AG10803 (cell line): ENCODE measurements at regions not wholly inside any gene's neighbourhood (a gene's known extent, or its start where the extent isn't known, plus 50 kb on each side); places are given as distances from the start of the nearest gene placed in this dataset.
"Not testable (repeated sequence)": the region's sequence is repeated elsewhere in the genome, so short reads cannot be mapped to it uniquely, and the experiment has no call there.

ENCODE experiments used
- DNase-seq: peaks from one replicate; pipeline ENCODE4 v3.0.0; 2010; ENCODE audit warnings: low read depth
- H3K4me3 ChIP-seq: 2 replicates; pipeline ENCODE4 v1.5.1; 2011; ENCODE audit warnings: mild to moderate bottlenecking, low read length, control low read depth
- CTCF ChIP-seq: conservative IDR thresholded peaks from 2 replicates; pipeline ENCODE4 v1.5.1; 2011; ENCODE audit warnings: mild to moderate bottlenecking, low read length, control low read depth, inconsistent platforms

DNA sequence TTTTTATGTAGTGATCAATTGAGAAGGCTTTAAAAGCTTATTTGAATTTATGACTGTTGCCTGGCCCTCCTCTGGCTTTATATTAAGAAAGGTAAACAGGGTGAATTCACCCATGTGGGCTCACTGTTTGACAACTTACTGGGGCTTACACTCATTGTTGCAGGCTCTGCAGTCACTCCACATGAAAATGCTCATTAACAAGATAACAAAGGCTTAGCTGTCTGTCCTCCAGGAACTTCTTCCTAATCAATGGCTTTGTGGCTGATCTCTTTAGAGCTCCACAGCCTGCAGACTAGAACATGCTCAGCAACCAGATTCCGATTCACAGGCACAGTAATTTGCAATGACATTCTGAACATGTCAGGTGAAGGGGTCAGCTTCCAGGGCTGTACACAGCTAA is 323.2 kb upstream of the MAN1A1 start:
- DNase-seq, result no peak

DNA sequence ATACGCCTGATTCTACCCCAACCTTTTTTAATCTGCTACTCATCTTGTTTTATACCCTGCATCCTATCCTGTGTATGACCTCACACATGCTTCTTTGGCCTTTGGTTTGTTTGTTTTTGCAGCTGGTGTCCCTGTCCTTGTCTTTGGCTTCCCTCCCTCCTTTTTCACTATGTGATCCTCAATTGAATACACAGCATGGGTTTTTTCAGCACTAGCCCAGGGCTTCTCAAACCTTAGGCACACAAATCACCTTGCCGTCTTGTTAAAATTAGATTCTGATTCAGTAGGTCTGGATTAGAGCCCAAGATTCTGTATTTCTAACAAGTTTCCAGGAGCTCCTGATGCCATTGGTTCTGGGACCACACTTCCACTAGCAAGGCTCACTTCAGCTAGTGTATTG is 321.5 kb upstream of the MAN1A1 start:
- DNase-seq, result no peak
- TF ChIP-seq CTCF, result no peak
- H3K4me3 ChIP-seq, result no peak overlapping the region

More for the DNA sequence above, 323.2 kb upstream of the MAN1A1 start:
- no peak for TF ChIP-seq CTCF
- no peak overlapping the region for H3K4me3 ChIP-seq

- no peak overlapping the region for H3K4me3 ChIP-seq
- no peak for TF ChIP-seq CTCF
- no peak for DNase-seq
Observed at GRCh38 chr6:119669221-119669620, 319.7 kb upstream of the MAN1A1 start.

DNA sequence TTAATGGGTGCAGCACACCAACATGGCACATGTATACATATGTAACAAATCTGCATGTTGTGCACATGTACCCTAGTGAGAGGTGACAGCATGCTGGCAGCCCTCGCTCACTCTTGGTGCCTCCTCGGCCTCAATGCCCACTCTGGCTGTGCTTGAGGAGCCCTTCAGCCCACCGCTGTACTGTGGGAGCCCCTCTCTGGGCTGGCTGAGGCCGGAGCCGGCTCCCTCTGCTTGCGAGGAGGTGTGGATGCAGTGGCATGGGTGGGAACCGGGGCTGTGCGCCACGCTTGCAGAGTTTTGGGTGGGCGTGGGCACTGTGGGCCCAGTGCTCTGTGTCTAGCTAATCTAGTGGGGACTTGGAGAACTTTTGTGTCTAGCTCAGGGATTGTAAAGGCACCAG is 315.9 kb upstream of the MAN1A1 start:
- DNase-seq, H3K4me3 ChIP-seq: not testable (repeated sequence)

- no peak overlapping the region for H3K4me3 ChIP-seq
- no peak for DNase-seq
- no peak for TF ChIP-seq CTCF
Observed at GRCh38 chr6:119661628-119662027, 312.1 kb upstream of the MAN1A1 start.

DNA sequence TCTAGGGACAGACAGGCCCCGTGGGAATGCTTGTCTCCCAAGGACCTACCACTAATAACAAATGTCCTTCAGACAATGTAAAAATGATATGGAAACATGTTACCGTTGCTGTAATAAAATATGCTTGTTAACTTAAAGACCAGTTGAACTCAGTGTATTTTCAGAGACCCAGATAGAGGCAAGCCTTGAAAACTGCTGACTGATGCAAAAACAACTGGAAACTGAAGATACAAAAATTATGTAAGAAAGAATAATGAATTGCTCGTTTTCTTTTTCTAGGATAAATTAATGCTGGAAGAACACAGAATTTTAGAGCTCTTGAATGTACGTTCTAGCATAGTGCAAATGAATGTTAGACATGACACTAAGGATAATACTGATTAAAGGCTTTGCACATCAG is 311.5 kb upstream of the MAN1A1 start:
- no peak for DNase-seq
- no peak for TF ChIP-seq CTCF

DNA sequence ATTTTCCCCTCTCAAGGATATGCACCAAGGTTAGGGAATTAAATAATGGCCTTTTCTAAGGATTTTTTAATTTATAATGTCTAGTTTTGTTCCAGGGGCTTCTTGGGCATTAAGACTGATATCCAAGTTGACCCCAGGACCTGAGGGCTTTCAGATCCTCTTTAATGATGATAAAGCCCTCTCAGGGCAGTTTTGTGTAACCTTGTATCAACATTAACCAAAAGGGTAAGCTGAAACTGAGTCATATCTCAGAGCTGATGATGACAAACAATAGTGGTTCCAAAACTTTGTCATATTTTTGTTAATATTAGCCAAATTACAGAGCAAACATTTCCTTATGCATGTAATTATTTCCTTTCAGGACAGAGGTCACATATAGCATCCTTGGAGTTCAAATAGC is 309.4 kb upstream of the MAN1A1 start:
- TF ChIP-seq CTCF, result no peak
- DNase-seq, result no peak
- H3K4me3 ChIP-seq, result no peak overlapping the region

More for the DNA sequence above, 311.5 kb upstream of the MAN1A1 start:
- no peak overlapping the region for H3K4me3 ChIP-seq

- H3K4me3 ChIP-seq, result no peak overlapping the region
- no peak for DNase-seq
- TF ChIP-seq CTCF, result no peak
Observed at GRCh38 chr6:119655124-119655523, 305.6 kb upstream of the MAN1A1 start.
